ENCODE measurements at regions not wholly inside any gene's neighbourhood (a gene's known extent, or its start where the extent isn't known, plus 50 kb on each side); places are given as distances from the start of the nearest gene placed in this dataset.
"Not testable (repeated sequence)": the region's sequence is repeated elsewhere in the genome, so short reads cannot be mapped to it uniquely, and the experiment has no call there.

- not testable (repeated sequence) for DNase-seq
These were observed 148.1 kb upstream of the CHST15 start for GRCh38 chr10:124241510-124241909.

- DNase-seq, result no peak
These were observed 147.5 kb upstream of the CHST15 start for GRCh38 chr10:124240839-124241291.

GRCh38 chr10:124239696-124240095 is 146.3 kb upstream of the CHST15 start:
- DNase-seq, result no peak

- DNase-seq, result no peak
These were observed 145.7 kb upstream of the CHST15 start for GRCh38 chr10:124239134-124239533.

GRCh38 chr10:124238367-124238766 is 145.0 kb upstream of the CHST15 start:
- no peak for DNase-seq

- no peak for DNase-seq
These were observed 144.0 kb upstream of the CHST15 start for GRCh38 chr10:124237282-124237961.

GRCh38 chr10:124236816-124237215 is 143.4 kb upstream of the CHST15 start:
- no peak for DNase-seq

GRCh38 chr10:124236136-124236535 is 142.7 kb upstream of the CHST15 start:
- DNase-seq, result no peak

GRCh38 chr10:124235232-124235631 is 141.8 kb upstream of the CHST15 start:
- no peak for DNase-seq

GRCh38 chr10:124233546-124234138 is 140.2 kb upstream of the CHST15 start:
- no peak for DNase-seq

GRCh38 chr10:124232686-124233545 is 139.5 kb upstream of the CHST15 start:
- peak; percentile 15 for DNase-seq

- no peak for DNase-seq
These were observed 138.1 kb upstream of the CHST15 start for GRCh38 chr10:124231168-124232155.

- no peak for DNase-seq
These were observed 137.3 kb upstream of the CHST15 start for GRCh38 chr10:124230635-124231167.

GRCh38 chr10:124229989-124230634 is 136.7 kb upstream of the CHST15 start:
- no peak for DNase-seq

GRCh38 chr10:124229201-124229988 is 136.0 kb upstream of the CHST15 start:
- DNase-seq, result no peak

GRCh38 chr10:124228471-124228870 is 135.1 kb upstream of the CHST15 start:
- DNase-seq, result no peak

- DNase-seq, result no peak
These were observed 134.6 kb upstream of the CHST15 start for GRCh38 chr10:124227988-124228387.

- no peak for DNase-seq
These were observed 133.9 kb upstream of the CHST15 start for GRCh38 chr10:124227055-124227975.

GRCh38 chr10:124226271-124227054 is 133.1 kb upstream of the CHST15 start:
- no peak for DNase-seq
